HepG2 (cell line): ENCODE measurements at regions not wholly inside any gene's neighbourhood (a gene's known extent, or its start where the extent isn't known, plus 50 kb on each side); places are given as distances from the start of the nearest gene placed in this dataset.

ENCODE experiments used
- ATAC-seq: fragments of 200-7000 bp; cut with Tn5 transposase; 3 replicates; pipeline ENCODE4 v1.9.1; 2020; ENCODE audit warnings: mild to moderate bottlenecking, moderate library complexity
- BruUV-seq: library from RNA; stranded (reverse); fragments of 400-500 nt; replicated peaks from 2 replicates; lab custom pipeline; 2021; lab: Mats Ljungman, UMichigan
- CTCF ChIA-PET: fragments of 300-600 bp; formaldehyde crosslinking; extraction: SDS; loops from one replicate; lab custom pipeline; 2021; ENCODE audit warnings: low total read pairs, inconsistent platforms, low intra/inter-chr PET ratio; lab: Yijun Ruan, JAX
- POLR2A ChIA-PET: fragments of 350-600 bp; sonication (Branson Sonifier 250); formaldehyde crosslinking; loops from one replicate; lab custom pipeline; 2020; ENCODE audit warnings: antibody characterized with exemption, inconsistent platforms; lab: Yijun Ruan, JAX
- DNase-seq: peaks from one replicate; pipeline ENCODE4 v3.0.0-alpha.2; 2015; ENCODE audit warnings: low spot score
- FAIRE-seq: peaks from 3 replicates; lab custom pipeline; 2011; peaks lifted over from hg19 to GRCh38; lab: Jason Lieb, UNC
- H2AFZ ChIP-seq: one replicate; pipeline ENCODE4 v1.6.1; 2011; ENCODE audit warnings: low read length, inconsistent platforms
- H3K27ac ChIP-seq: fragments of 300-600 bp; 3 replicates; pipeline ENCODE4 v1.8.0; 2011; ENCODE audit warnings: mixed run types, mild to moderate bottlenecking, mixed read lengths, low read length, inconsistent platforms; ENCODE audit not compliant: insufficient read depth; ENCODE audit errors: extremely low read length
- H3K27me3 ChIP-seq, 2 experiments: fragments of 200-600 bp in 1 of 2; 2 replicates in 1 of 2; 3 replicates in 1 of 2; pipeline versions ENCODE4 v1.6.0 to v1.8.0; 2011; ENCODE audit warnings: low read length in 2 of 2, mild to moderate bottlenecking in 2 of 2, moderate library complexity in 2 of 2, inconsistent platforms in 1 of 2; ENCODE audit not compliant: insufficient read depth in 2 of 2, control insufficient read depth in 1 of 2
- H3K36me3 ChIP-seq, 2 experiments: fragments of 200-600 bp in 1 of 2; replicated peaks in 1 of 2; 2 replicates in 1 of 2; 3 replicates in 1 of 2; pipeline versions ENCODE4 v1.5.1 to v1.8.0; 2011; ENCODE audit warnings: low read length in 2 of 2, inconsistent platforms in 1 of 2; ENCODE audit not compliant: insufficient read depth in 2 of 2, control insufficient read depth in 1 of 2
- H3K4me1 ChIP-seq: 2 replicates; pipeline ENCODE4 v1.5.1; 2012; ENCODE audit warnings: low read length, inconsistent platforms; ENCODE audit not compliant: insufficient read depth
- H3K4me2 ChIP-seq: 2 replicates; pipeline ENCODE4 v1.6.0; 2011; ENCODE audit warnings: low read depth, low read length, inconsistent platforms
- H3K4me3 ChIP-seq, 3 experiments: fragments of 200-600 bp in 1 of 3; sonication (generic), shearing (Covaris generic) in 1 of 3; replicated peaks in 1 of 3; 2 replicates each; pipeline ENCODE4 v1.5.1; 2011 to 2016; ENCODE audit warnings: low read length in 3 of 3, inconsistent platforms in 2 of 3, low read depth in 2 of 3, mild to moderate bottlenecking in 2 of 3, control low read depth in 1 of 3, mixed read lengths in 1 of 3; ENCODE audit not compliant: insufficient read depth in 1 of 3
- H3K79me2 ChIP-seq: one replicate; pipeline ENCODE4 v1.6.1; 2011; ENCODE audit warnings: low read length, inconsistent platforms; ENCODE audit not compliant: insufficient read depth
- H3K9ac ChIP-seq: 2 replicates; pipeline ENCODE4 v1.6.0; 2011; ENCODE audit warnings: mild to moderate bottlenecking, low read depth, low read length, inconsistent platforms; ENCODE audit not compliant: insufficient read depth
- H3K9me3 ChIP-seq: 2 replicates; pipeline ENCODE4 v1.5.1; 2012; ENCODE audit warnings: mild to moderate bottlenecking, low read length
- H4K20me1 ChIP-seq: 2 replicates; pipeline ENCODE4 v1.6.0; 2011; ENCODE audit warnings: inconsistent platforms, mild to moderate bottlenecking, low read length, moderate library complexity; ENCODE audit not compliant: insufficient read depth
- AKNA ChIP-seq: sonication (generic); formaldehyde crosslinking; IDR thresholded peaks from 2 replicates; pipeline ENCODE4 v1.4.0; 2020; ENCODE audit warnings: missing genetic modification reagents, borderline replicate concordance
- CBX2 ChIP-seq, 2 experiments: fragments of 200-600 bp in 1 of 2; sonication (generic); formaldehyde crosslinking in 1 of 2; IDR thresholded peaks; 2 replicates each; pipeline versions ENCODE4 v1.7.0 to v1.8.1; 2018 to 2022; ENCODE audit warnings: low read depth in 2 of 2, low read length in 1 of 2, mild to moderate bottlenecking in 1 of 2, missing genetic modification reagents in 1 of 2
- HNF4A ChIP-seq: sonication (generic); formaldehyde crosslinking; IDR thresholded peaks from 2 replicates; pipeline ENCODE4 v1.4.0; 2020; ENCODE audit warnings: missing genetic modification reagents
- MAX ChIP-seq: IDR thresholded peaks from 2 replicates; pipeline ENCODE4 v1.6.1; 2012; ENCODE audit warnings: inconsistent platforms
- MLLT10 ChIP-seq: sonication (generic); formaldehyde crosslinking; IDR thresholded peaks from 2 replicates; pipeline ENCODE4 v1.4.0; 2020; ENCODE audit warnings: missing genetic modification reagents
- MYC ChIP-seq: sonication (generic); formaldehyde crosslinking; IDR thresholded peaks from 2 replicates; pipeline ENCODE4 v1.9.0; 2021; ENCODE audit warnings: missing genetic modification reagents, borderline replicate concordance
- PAWR ChIP-seq: sonication (generic); formaldehyde crosslinking; IDR thresholded peaks from 2 replicates; pipeline ENCODE4 v1.4.0; 2020; ENCODE audit warnings: missing genetic modification reagents, mild to moderate bottlenecking, borderline replicate concordance
- PPARG ChIP-seq: conservative IDR thresholded peaks from 2 replicates; pipeline ENCODE4 v1.6.1; 2016; ENCODE audit warnings: missing biosample characterization, missing genetic modification reagents
- SYNCRIP ChIP-seq: fragments of 200-400 bp; formaldehyde crosslinking; IDR thresholded peaks from 2 replicates; pipeline ENCODE4 v1.6.1; 2018; ENCODE audit warnings: mild to moderate bottlenecking, low read depth, low read length; ENCODE audit not compliant: insufficient read depth
- ZBTB3 ChIP-seq: sonication (generic); formaldehyde crosslinking; IDR thresholded peaks from 2 replicates; pipeline ENCODE4 v1.4.0; 2020; ENCODE audit warnings: low read depth, mild to moderate bottlenecking, moderate library complexity, missing genetic modification reagents, borderline replicate concordance
- ZFP41 ChIP-seq: sonication (generic); formaldehyde crosslinking; IDR thresholded peaks from 2 replicates; pipeline ENCODE4 v1.4.0; 2020; ENCODE audit warnings: mild to moderate bottlenecking, missing genetic modification reagents, borderline replicate concordance
- ZFX ChIP-seq: sonication (generic); formaldehyde crosslinking; IDR thresholded peaks from 2 replicates; pipeline ENCODE4 v1.4.0; 2020; ENCODE audit warnings: mild to moderate bottlenecking, low read depth, missing genetic modification reagents, moderate library complexity
- ZNF101 ChIP-seq: sonication (generic); formaldehyde crosslinking; IDR thresholded peaks from 2 replicates; pipeline ENCODE4 v1.4.0; 2020; ENCODE audit warnings: mild to moderate bottlenecking, low read depth, missing genetic modification reagents, borderline replicate concordance
- ZNF720 ChIP-seq: sonication (generic); formaldehyde crosslinking; IDR thresholded peaks from 2 replicates; pipeline ENCODE4 v1.4.0; 2020; ENCODE audit warnings: missing genetic modification reagents
- ZNF772 ChIP-seq: sonication (generic); formaldehyde crosslinking; IDR thresholded peaks from 2 replicates; pipeline ENCODE4 v1.5.0; 2020; ENCODE audit warnings: mild to moderate bottlenecking, missing genetic modification reagents
- ZNF850 ChIP-seq: sonication (generic); formaldehyde crosslinking; conservative IDR thresholded peaks from 2 replicates; pipeline ENCODE4 v1.9.0; 2021; ENCODE audit warnings: mild to moderate bottlenecking, missing genetic modification reagents
- WGBS: methylation state at CpG from one replicate; pipeline ENCODE4 v1.1.6; 2017; ENCODE audit warnings: low lambda C conversion rate; 5-methylcytosine and 5-hydroxymethylcytosine counted together
- in situ Hi-C: cut with HindIII; loops from 2 replicates; pipeline ENCODE4 v1.10.0; 2017; ENCODE audit warnings: low pct_unique_long_range_greater_than_20kb; ENCODE audit not compliant: extremely low pct_ligation_motif_present
- intact Hi-C: fragments of 100-400 bp; cut with micrococcal nuclease; formaldehyde crosslinking; loops from one replicate; pipeline ENCODE4 v1.10.0; 2022; ENCODE audit not compliant: unreplicated experiment

GRCh38 chr10:8534096-8534495 lies 479.6 kb downstream of the GATA3 start:
- 22% methylated on average over 6 of the region's 6 CpGs for WGBS
- ATAC-seq: no peak
- intact Hi-C loops: no loop called here
- FAIRE-seq: no peak
- Histone ChIP-seq H3K4me1 (no peaks in the 10 kb centered on the region), H3K9ac (no peak overlapping the region), H3K36me3 (no peaks in the 10 kb centered on the region), H3K27me3 (no peaks in the 10 kb centered on the region; a peak in 1 of 5 replicates), H4K20me1 (no peaks in the 10 kb centered on the region), H3K4me2 (no peak overlapping the region), H3K4me3 (no peak overlapping the region), H3K79me2 (no peaks in the 10 kb centered on the region), H2AFZ (no peak overlapping the region), H3K9me3 (no peaks in the 10 kb centered on the region), H3K27ac (no peak overlapping the region)
- POLR2A ChIA-PET: no interaction called here
- BruUV-seq: no TSS peak
- in situ Hi-C loops: no loop called here
- CTCF ChIA-PET: no interaction called here
- no peak for DNase-seq
- no peak for TF ChIP-seq CBX2 (IDR thresholded peaks at IDR 0.05; ENCODE audit: low read depth, low read length)
- no peak for TF ChIP-seq CBX2 (CRISPR knock-in tag; IDR thresholded peaks at IDR 0.05; ENCODE audit: low read depth)
- no peak for TF ChIP-seq ZNF772 (CRISPR knock-in tag)
- no peak for TF ChIP-seq ZBTB3 (CRISPR knock-in tag)
- TF ChIP-seq ZNF101 (CRISPR knock-in tag): no peak
- TF ChIP-seq MAX: no peak
- TF ChIP-seq ZFX (CRISPR knock-in tag): no peak
- no peak for TF ChIP-seq PPARG (CRISPR knock-in tag)
- TF ChIP-seq SYNCRIP: no peak
- TF ChIP-seq ZNF850 (CRISPR knock-in tag): no peak
- no peak for TF ChIP-seq ZFP41 (CRISPR knock-in tag)
- no peak for TF ChIP-seq PAWR
- TF ChIP-seq HNF4A (CRISPR knock-in tag): no peak
- no peak for TF ChIP-seq MYC (CRISPR knock-in tag)
- TF ChIP-seq AKNA (CRISPR knock-in tag): no peak
- TF ChIP-seq MLLT10 (CRISPR knock-in tag): no peak
- TF ChIP-seq ZNF720 (CRISPR knock-in tag): no peak
